HepG2 (cell line): ENCODE measurements at regions not wholly inside any gene's neighbourhood (a gene's known extent, or its start where the extent isn't known, plus 50 kb on each side); places are given as distances from the start of the nearest gene placed in this dataset.
A peak's percentile ranks its signal among the peaks of the same experiment; 100 is the strongest.

ENCODE experiments used
- ATAC-seq: fragments of 200-7000 bp; cut with Tn5 transposase; 3 replicates; pipeline ENCODE4 v1.9.1; 2020; ENCODE audit warnings: mild to moderate bottlenecking, moderate library complexity
- BruUV-seq: library from RNA; stranded (reverse); fragments of 400-500 nt; replicated peaks from 2 replicates; lab custom pipeline; 2021; lab: Mats Ljungman, UMichigan
- CTCF ChIA-PET: fragments of 300-600 bp; formaldehyde crosslinking; extraction: SDS; loops from one replicate; lab custom pipeline; 2021; ENCODE audit warnings: low total read pairs, inconsistent platforms, low intra/inter-chr PET ratio; lab: Yijun Ruan, JAX
- POLR2A ChIA-PET: fragments of 350-600 bp; sonication (Branson Sonifier 250); formaldehyde crosslinking; loops from one replicate; lab custom pipeline; 2020; ENCODE audit warnings: antibody characterized with exemption, inconsistent platforms; lab: Yijun Ruan, JAX
- DNase-seq: peaks from one replicate; pipeline ENCODE4 v3.0.0-alpha.2; 2015; ENCODE audit warnings: low spot score
- FAIRE-seq: peaks from 3 replicates; lab custom pipeline; 2011; peaks lifted over from hg19 to GRCh38; lab: Jason Lieb, UNC
- H2AFZ ChIP-seq: one replicate; pipeline ENCODE4 v1.6.1; 2011; ENCODE audit warnings: low read length, inconsistent platforms
- H3K27ac ChIP-seq: fragments of 300-600 bp; 3 replicates; pipeline ENCODE4 v1.8.0; 2011; ENCODE audit warnings: mixed run types, mild to moderate bottlenecking, mixed read lengths, low read length, inconsistent platforms; ENCODE audit not compliant: insufficient read depth; ENCODE audit errors: extremely low read length
- H3K27me3 ChIP-seq, 2 experiments: fragments of 200-600 bp in 1 of 2; 2 replicates in 1 of 2; 3 replicates in 1 of 2; pipeline versions ENCODE4 v1.6.0 to v1.8.0; 2011; ENCODE audit warnings: low read length in 2 of 2, mild to moderate bottlenecking in 2 of 2, moderate library complexity in 2 of 2, inconsistent platforms in 1 of 2; ENCODE audit not compliant: insufficient read depth in 2 of 2, control insufficient read depth in 1 of 2
- H3K36me3 ChIP-seq, 2 experiments: fragments of 200-600 bp in 1 of 2; replicated peaks in 1 of 2; 2 replicates in 1 of 2; 3 replicates in 1 of 2; pipeline versions ENCODE4 v1.5.1 to v1.8.0; 2011; ENCODE audit warnings: low read length in 2 of 2, inconsistent platforms in 1 of 2; ENCODE audit not compliant: insufficient read depth in 2 of 2, control insufficient read depth in 1 of 2
- H3K4me1 ChIP-seq: 2 replicates; pipeline ENCODE4 v1.5.1; 2012; ENCODE audit warnings: low read length, inconsistent platforms; ENCODE audit not compliant: insufficient read depth
- H3K4me2 ChIP-seq: 2 replicates; pipeline ENCODE4 v1.6.0; 2011; ENCODE audit warnings: low read depth, low read length, inconsistent platforms
- H3K4me3 ChIP-seq, 3 experiments: fragments of 200-600 bp in 1 of 3; sonication (generic), shearing (Covaris generic) in 1 of 3; replicated peaks in 1 of 3; 2 replicates each; pipeline ENCODE4 v1.5.1; 2011 to 2016; ENCODE audit warnings: low read length in 3 of 3, inconsistent platforms in 2 of 3, low read depth in 2 of 3, mild to moderate bottlenecking in 2 of 3, control low read depth in 1 of 3, mixed read lengths in 1 of 3; ENCODE audit not compliant: insufficient read depth in 1 of 3
- H3K79me2 ChIP-seq: one replicate; pipeline ENCODE4 v1.6.1; 2011; ENCODE audit warnings: low read length, inconsistent platforms; ENCODE audit not compliant: insufficient read depth
- H3K9ac ChIP-seq: 2 replicates; pipeline ENCODE4 v1.6.0; 2011; ENCODE audit warnings: mild to moderate bottlenecking, low read depth, low read length, inconsistent platforms; ENCODE audit not compliant: insufficient read depth
- H3K9me3 ChIP-seq: 2 replicates; pipeline ENCODE4 v1.5.1; 2012; ENCODE audit warnings: mild to moderate bottlenecking, low read length
- H4K20me1 ChIP-seq: 2 replicates; pipeline ENCODE4 v1.6.0; 2011; ENCODE audit warnings: inconsistent platforms, mild to moderate bottlenecking, low read length, moderate library complexity; ENCODE audit not compliant: insufficient read depth
- JUN ChIP-seq: sonication (generic); formaldehyde crosslinking; IDR thresholded peaks from 2 replicates; pipeline ENCODE4 v1.4.0; 2020; ENCODE audit warnings: mild to moderate bottlenecking, missing genetic modification reagents
- SIX1 ChIP-seq: sonication (generic); formaldehyde crosslinking; IDR thresholded peaks from 2 replicates; pipeline ENCODE4 v1.4.0; 2020; ENCODE audit warnings: missing genetic modification reagents, borderline replicate concordance
- YY1 ChIP-seq: IDR thresholded peaks from 2 replicates; pipeline ENCODE4 v1.6.1; 2011; ENCODE audit warnings: low read length, low read depth, moderate library complexity, mild to moderate bottlenecking; ENCODE audit not compliant: insufficient read depth, insufficient replicate concordance
- ZBTB38 ChIP-seq: sonication (generic); formaldehyde crosslinking; IDR thresholded peaks from 2 replicates; pipeline ENCODE4 v1.5.1; 2020; ENCODE audit warnings: mild to moderate bottlenecking, missing genetic modification reagents
- ZFY ChIP-seq: sonication (generic); formaldehyde crosslinking; IDR thresholded peaks from 2 replicates; pipeline ENCODE4 v1.4.0; 2020; ENCODE audit warnings: missing genetic modification reagents
- ZKSCAN5 ChIP-seq: sonication (generic); formaldehyde crosslinking; IDR thresholded peaks from 2 replicates; pipeline ENCODE4 v1.5.1; 2020; ENCODE audit warnings: mild to moderate bottlenecking, missing genetic modification reagents
- ZNF512 ChIP-seq: sonication (generic); formaldehyde crosslinking; IDR thresholded peaks from 2 replicates; pipeline ENCODE4 v1.4.0; 2020; ENCODE audit warnings: mild to moderate bottlenecking, missing genetic modification reagents
- WGBS: methylation state at CpG from one replicate; pipeline ENCODE4 v1.1.6; 2017; ENCODE audit warnings: low lambda C conversion rate; 5-methylcytosine and 5-hydroxymethylcytosine counted together
- in situ Hi-C: cut with HindIII; loops from 2 replicates; pipeline ENCODE4 v1.10.0; 2017; ENCODE audit warnings: low pct_unique_long_range_greater_than_20kb; ENCODE audit not compliant: extremely low pct_ligation_motif_present
- intact Hi-C: fragments of 100-400 bp; cut with micrococcal nuclease; formaldehyde crosslinking; loops from one replicate; pipeline ENCODE4 v1.10.0; 2022; ENCODE audit not compliant: unreplicated experiment
- TF ChIP-seq, protein P1 (sequence below): sonication (generic); formaldehyde crosslinking; IDR thresholded peaks from 2 replicates; pipeline ENCODE4 v1.5.0; 2020; ENCODE audit warnings: mild to moderate bottlenecking, missing genetic modification reagents, borderline replicate concordance
- TF ChIP-seq, protein P2 (sequence below): sonication (generic); formaldehyde crosslinking; IDR thresholded peaks from 2 replicates; pipeline ENCODE4 v1.5.1; 2020; ENCODE audit warnings: mild to moderate bottlenecking, missing genetic modification reagents, moderate library complexity

DNA sequence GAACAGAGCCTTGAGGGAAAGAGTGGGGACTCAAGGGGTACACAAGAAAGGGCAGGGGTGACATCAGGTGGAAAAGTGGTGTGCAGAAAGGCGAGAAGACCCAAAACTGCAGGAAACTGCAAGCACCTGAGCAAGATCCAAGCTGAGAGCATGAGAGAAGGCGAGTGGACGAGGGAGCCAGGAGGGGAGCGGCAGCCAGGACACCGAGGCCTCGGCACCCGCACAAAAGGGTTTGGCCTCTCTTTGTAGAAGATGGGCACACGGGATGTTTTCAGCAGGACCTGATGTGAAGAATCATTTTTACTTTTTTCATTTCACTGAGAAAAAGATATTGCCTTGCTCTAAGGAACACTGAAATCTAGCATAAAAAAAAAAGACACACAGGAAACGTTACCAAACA lies 82.1 kb upstream of the FOXQ1 start:
- Histone ChIP-seq H3K79me2 (peaks cover 30% of the 10 kb centered on the region), H3K4me1 (peaks cover 81% of the 10 kb centered on the region), H3K9ac (peak overlapping the region; percentile 83), H3K9me3 (no peaks in the 10 kb centered on the region), H3K4me2 (peak overlapping the region; percentile 94), H3K4me3 (peak overlapping the region in 1 of 3 experiments; percentile 56; a peak in 1 of 6 replicates), H4K20me1 (no peaks in the 10 kb centered on the region), H3K27me3 (no peaks in the 10 kb centered on the region; a peak in 1 of 5 replicates), H3K36me3 (peaks cover 0 to 2% of the 10 kb centered on the region in 2 experiments; a peak in 2 of 5 replicates), H2AFZ (no peak overlapping the region), H3K27ac (peak overlapping the region; percentile 96)
- no TSS peak for BruUV-seq
- ChIA-PET CTCF (no interaction called here), POLR2A (interaction anchor here (0.7 to 10.5 kb wide), 12 partner anchors 13 to 329 kb away, joined by 3 to 431 read pairs (median 12); partner anchors contain the start of gene FOXQ1)
- 90% methylated on average over 9 of the region's 9 CpGs for WGBS
- no peak for DNase-seq
- ATAC-seq = no peak
- no peak for FAIRE-seq
- intact Hi-C loops = no loop called here
- in situ Hi-C loops = loop anchor here (5.0 kb wide), 1 partner anchor 32 kb away; no protein-coding TSS in a partner anchor
- TF ChIP-seq ZKSCAN5 (CRISPR knock-in tag) (0 out of 2 replicates have a peak, but pooled peaks have one; percentile 37), ZNF512 (CRISPR knock-in tag) (peak; percentile 40; the same call in 1 of the 2 replicates), ZFY (CRISPR knock-in tag) (0 out of 2 replicates have a peak, but pooled peaks have one; percentile 6), JUN (no peak), YY1 (peak; percentile 3), ZBTB38 (CRISPR knock-in tag) (peak; percentile 83), SIX1 (CRISPR knock-in tag) (no peak)
- TF ChIP-seq, protein P1, sequence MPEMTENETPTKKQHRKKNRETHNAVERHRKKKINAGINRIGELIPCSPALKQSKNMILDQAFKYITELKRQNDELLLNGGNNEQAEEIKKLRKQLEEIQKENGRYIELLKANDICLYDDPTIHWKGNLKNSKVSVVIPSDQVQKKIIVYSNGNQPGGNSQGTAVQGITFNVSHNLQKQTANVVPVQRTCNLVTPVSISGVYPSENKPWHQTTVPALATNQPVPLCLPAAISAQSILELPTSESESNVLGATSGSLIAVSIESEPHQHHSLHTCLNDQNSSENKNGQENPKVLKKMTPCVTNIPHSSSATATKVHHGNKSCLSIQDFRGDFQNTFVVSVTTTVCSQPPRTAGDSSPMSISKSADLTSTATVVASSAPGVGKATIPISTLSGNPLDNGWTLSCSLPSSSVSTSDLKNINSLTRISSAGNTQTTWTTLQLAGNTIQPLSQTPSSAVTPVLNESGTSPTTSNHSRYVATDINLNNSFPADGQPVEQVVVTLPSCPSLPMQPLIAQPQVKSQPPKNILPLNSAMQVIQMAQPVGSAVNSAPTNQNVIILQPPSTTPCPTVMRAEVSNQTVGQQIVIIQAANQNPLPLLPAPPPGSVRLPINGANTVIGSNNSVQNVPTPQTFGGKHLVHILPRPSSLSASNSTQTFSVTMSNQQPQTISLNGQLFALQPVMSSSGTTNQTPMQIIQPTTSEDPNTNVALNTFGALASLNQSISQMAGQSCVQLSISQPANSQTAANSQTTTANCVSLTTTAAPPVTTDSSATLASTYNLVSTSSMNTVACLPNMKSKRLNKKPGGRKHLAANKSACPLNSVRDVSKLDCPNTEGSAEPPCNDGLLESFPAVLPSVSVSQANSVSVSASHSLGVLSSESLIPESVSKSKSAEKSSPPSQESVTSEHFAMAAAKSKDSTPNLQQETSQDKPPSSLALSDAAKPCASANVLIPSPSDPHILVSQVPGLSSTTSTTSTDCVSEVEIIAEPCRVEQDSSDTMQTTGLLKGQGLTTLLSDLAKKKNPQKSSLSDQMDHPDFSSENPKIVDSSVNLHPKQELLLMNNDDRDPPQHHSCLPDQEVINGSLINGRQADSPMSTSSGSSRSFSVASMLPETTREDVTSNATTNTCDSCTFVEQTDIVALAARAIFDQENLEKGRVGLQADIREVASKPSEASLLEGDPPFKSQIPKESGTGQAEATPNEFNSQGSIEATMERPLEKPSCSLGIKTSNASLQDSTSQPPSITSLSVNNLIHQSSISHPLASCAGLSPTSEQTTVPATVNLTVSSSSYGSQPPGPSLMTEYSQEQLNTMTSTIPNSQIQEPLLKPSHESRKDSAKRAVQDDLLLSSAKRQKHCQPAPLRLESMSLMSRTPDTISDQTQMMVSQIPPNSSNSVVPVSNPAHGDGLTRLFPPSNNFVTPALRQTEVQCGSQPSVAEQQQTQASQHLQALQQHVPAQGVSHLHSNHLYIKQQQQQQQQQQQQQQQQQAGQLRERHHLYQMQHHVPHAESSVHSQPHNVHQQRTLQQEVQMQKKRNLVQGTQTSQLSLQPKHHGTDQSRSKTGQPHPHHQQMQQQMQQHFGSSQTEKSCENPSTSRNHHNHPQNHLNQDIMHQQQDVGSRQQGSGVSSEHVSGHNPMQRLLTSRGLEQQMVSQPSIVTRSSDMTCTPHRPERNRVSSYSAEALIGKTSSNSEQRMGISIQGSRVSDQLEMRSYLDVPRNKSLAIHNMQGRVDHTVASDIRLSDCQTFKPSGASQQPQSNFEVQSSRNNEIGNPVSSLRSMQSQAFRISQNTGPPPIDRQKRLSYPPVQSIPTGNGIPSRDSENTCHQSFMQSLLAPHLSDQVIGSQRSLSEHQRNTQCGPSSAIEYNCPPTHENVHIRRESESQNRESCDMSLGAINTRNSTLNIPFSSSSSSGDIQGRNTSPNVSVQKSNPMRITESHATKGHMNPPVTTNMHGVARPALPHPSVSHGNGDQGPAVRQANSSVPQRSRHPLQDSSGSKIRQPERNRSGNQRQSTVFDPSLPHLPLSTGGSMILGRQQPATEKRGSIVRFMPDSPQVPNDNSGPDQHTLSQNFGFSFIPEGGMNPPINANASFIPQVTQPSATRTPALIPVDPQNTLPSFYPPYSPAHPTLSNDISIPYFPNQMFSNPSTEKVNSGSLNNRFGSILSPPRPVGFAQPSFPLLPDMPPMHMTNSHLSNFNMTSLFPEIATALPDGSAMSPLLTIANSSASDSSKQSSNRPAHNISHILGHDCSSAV = no peak
- TF ChIP-seq, protein P2, sequence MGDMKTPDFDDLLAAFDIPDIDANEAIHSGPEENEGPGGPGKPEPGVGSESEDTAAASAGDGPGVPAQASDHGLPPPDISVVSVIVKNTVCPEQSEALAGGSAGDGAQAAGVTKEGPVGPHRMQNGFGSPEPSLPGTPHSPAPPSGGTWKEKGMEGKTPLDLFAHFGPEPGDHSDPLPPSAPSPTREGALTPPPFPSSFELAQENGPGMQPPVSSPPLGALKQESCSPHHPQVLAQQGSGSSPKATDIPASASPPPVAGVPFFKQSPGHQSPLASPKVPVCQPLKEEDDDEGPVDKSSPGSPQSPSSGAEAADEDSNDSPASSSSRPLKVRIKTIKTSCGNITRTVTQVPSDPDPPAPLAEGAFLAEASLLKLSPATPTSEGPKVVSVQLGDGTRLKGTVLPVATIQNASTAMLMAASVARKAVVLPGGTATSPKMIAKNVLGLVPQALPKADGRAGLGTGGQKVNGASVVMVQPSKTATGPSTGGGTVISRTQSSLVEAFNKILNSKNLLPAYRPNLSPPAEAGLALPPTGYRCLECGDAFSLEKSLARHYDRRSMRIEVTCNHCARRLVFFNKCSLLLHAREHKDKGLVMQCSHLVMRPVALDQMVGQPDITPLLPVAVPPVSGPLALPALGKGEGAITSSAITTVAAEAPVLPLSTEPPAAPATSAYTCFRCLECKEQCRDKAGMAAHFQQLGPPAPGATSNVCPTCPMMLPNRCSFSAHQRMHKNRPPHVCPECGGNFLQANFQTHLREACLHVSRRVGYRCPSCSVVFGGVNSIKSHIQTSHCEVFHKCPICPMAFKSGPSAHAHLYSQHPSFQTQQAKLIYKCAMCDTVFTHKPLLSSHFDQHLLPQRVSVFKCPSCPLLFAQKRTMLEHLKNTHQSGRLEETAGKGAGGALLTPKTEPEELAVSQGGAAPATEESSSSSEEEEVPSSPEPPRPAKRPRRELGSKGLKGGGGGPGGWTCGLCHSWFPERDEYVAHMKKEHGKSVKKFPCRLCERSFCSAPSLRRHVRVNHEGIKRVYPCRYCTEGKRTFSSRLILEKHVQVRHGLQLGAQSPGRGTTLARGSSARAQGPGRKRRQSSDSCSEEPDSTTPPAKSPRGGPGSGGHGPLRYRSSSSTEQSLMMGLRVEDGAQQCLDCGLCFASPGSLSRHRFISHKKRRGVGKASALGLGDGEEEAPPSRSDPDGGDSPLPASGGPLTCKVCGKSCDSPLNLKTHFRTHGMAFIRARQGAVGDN (CRISPR knock-in tag) = peak; percentile 55
